Activated CD8-positive, alpha-beta T cell treated with anti-CD3 and anti-CD28 coated beads for 36 hours (primary cell): ENCODE measurements at regions not wholly inside any gene's neighbourhood (a gene's known extent, or its start where the extent isn't known, plus 50 kb on each side); places are given as distances from the start of the nearest gene placed in this dataset.

Source experiments
- ATAC-seq: fragments of 200-7000 bp; cut with Tn5 transposase; one replicate; pipeline ENCODE4 v1.10.0; 2021; ENCODE audit warnings: mild to moderate bottlenecking, moderate library complexity
- CTCF ChIA-PET: fragments of 350-600 bp; sonication (Branson Sonifier 250); formaldehyde crosslinking; loops from one replicate; lab custom pipeline; 2021; ENCODE audit warnings: antibody characterized with exemption; lab: Charles Lee
- POLR2A ChIA-PET: fragments of 350-600 bp; sonication (Branson Sonifier 250); formaldehyde crosslinking; loops from one replicate; lab custom pipeline; 2021; ENCODE audit warnings: antibody characterized with exemption; lab: Charles Lee
- DNase-seq: peaks from one replicate; pipeline ENCODE4 v3.0.0-alpha.2; 2020
- H3K27ac Mint-ChIP-seq: one replicate; pipeline ENCODE4 v1.8.0; 2021; ENCODE audit warnings: mild to moderate bottlenecking, mixed read lengths
- H3K27me3 Mint-ChIP-seq: one replicate; pipeline ENCODE4 v1.8.0; 2021; ENCODE audit warnings: mixed read lengths
- H3K36me3 Mint-ChIP-seq: one replicate; pipeline ENCODE4 v1.8.0; 2021; ENCODE audit warnings: low read depth, mixed read lengths
- H3K4me1 Mint-ChIP-seq: one replicate; pipeline ENCODE4 v1.8.0; 2021; ENCODE audit warnings: low read depth, mixed read lengths
- H3K4me3 Mint-ChIP-seq: one replicate; pipeline ENCODE4 v1.8.0; 2021; ENCODE audit warnings: mild to moderate bottlenecking, moderate library complexity, mixed read lengths
- H3K9me3 Mint-ChIP-seq: one replicate; pipeline ENCODE4 v1.8.0; 2021; ENCODE audit warnings: mixed read lengths
- CTCF ChIP-seq: fragments of 200-600 bp; IDR thresholded peaks from one replicate; pipeline ENCODE4 v1.8.0; 2022; ENCODE audit warnings: antibody characterized with exemption, mild to moderate bottlenecking
- intact Hi-C: fragments of 100-400 bp; cut with micrococcal nuclease; formaldehyde crosslinking; loops from one replicate; pipeline ENCODE4 v1.10.0; 2022

- no peaks in the 10 kb centered on the region for H3K4me1 Mint-ChIP-seq
- no peak for DNase-seq
- no peak overlapping the region for H3K4me3 Mint-ChIP-seq
- ATAC-seq: no peak
- ChIA-PET CTCF (no interaction called here), POLR2A (no interaction called here)
- H3K9me3 Mint-ChIP-seq: peaks cover 8% of the 10 kb centered on the region
- intact Hi-C loops: no loop called here
- TF ChIP-seq CTCF: no peak
- H3K36me3 Mint-ChIP-seq: no peaks in the 10 kb centered on the region
- no peak overlapping the region for H3K27ac Mint-ChIP-seq
- H3K27me3 Mint-ChIP-seq: no peaks in the 10 kb centered on the region
Measured at GRCh38 chr11:103544874-103545273, 435.6 kb downstream of the DYNC2H1 start.

- DNase-seq (no peak), ATAC-seq (no peak)
- Mint-ChIP-seq H3K36me3 (no peaks in the 10 kb centered on the region), H3K9me3 (peaks cover 6% of the 10 kb centered on the region), H3K27me3 (no peaks in the 10 kb centered on the region), H3K27ac (no peak overlapping the region), H3K4me3 (no peak overlapping the region), H3K4me1 (no peaks in the 10 kb centered on the region)
- no peak for TF ChIP-seq CTCF
- ChIA-PET CTCF (interaction anchor here (1.5 kb wide), 1 partner anchor 8 kb away, joined by 5 read pairs; no protein-coding TSS in a partner anchor), POLR2A (no interaction called here)
- intact Hi-C loops: no loop called here
Measured at GRCh38 chr11:103545551-103545950, 436.3 kb downstream of the DYNC2H1 start.

GRCh38 chr11:103546236-103546635 is 437.0 kb downstream of the DYNC2H1 start:
- intact Hi-C loops: no loop called here
- Mint-ChIP-seq H3K4me3 (no peak overlapping the region), H3K9me3 (peaks cover 1% of the 10 kb centered on the region), H3K27ac (no peak overlapping the region), H3K4me1 (no peaks in the 10 kb centered on the region), H3K36me3 (no peaks in the 10 kb centered on the region), H3K27me3 (no peaks in the 10 kb centered on the region)
- ATAC-seq (no peak), DNase-seq (no peak)
- no peak for TF ChIP-seq CTCF
- POLR2A ChIA-PET: no interaction called here
- CTCF ChIA-PET: interaction anchor here (1.0 to 1.5 kb wide), 2 partner anchors 9 to 11 kb away, joined by 3 to 5 read pairs; no protein-coding TSS in a partner anchor

GRCh38 chr11:103547024-103547423 is 437.8 kb downstream of the DYNC2H1 start:
- intact Hi-C loops: no loop called here
- ChIA-PET CTCF (interaction anchor here (1.0 to 1.5 kb wide), 2 partner anchors 10 to 12 kb away, joined by 3 to 5 read pairs; no protein-coding TSS in a partner anchor), POLR2A (no interaction called here)
- Mint-ChIP-seq H3K4me1 (no peaks in the 10 kb centered on the region), H3K27ac (no peak overlapping the region), H3K4me3 (no peak overlapping the region), H3K9me3 (no peaks in the 10 kb centered on the region), H3K36me3 (no peaks in the 10 kb centered on the region), H3K27me3 (no peaks in the 10 kb centered on the region)
- DNase-seq (no peak), ATAC-seq (no peak)
- TF ChIP-seq CTCF: no peak

GRCh38 chr11:103547691-103548090 is 438.5 kb downstream of the DYNC2H1 start:
- TF ChIP-seq CTCF: no peak
- intact Hi-C loops: no loop called here
- no peaks in the 10 kb centered on the region for H3K36me3 Mint-ChIP-seq
- no peaks in the 10 kb centered on the region for H3K4me1 Mint-ChIP-seq
- no peaks in the 10 kb centered on the region for H3K27me3 Mint-ChIP-seq
- H3K9me3 Mint-ChIP-seq: no peaks in the 10 kb centered on the region
- no peak for DNase-seq
- H3K4me3 Mint-ChIP-seq: no peak overlapping the region
- ChIA-PET POLR2A (no interaction called here), CTCF (interaction anchor here (0.6 kb wide), 1 partner anchor 10 kb away, joined by 3 read pairs; no protein-coding TSS in a partner anchor)
- H3K27ac Mint-ChIP-seq: no peak overlapping the region
- ATAC-seq: no peak
